NCI-H524 (cell line): ENCODE measurements at regions not wholly inside any gene's neighbourhood (a gene's known extent, or its start where the extent isn't known, plus 50 kb on each side); places are given as distances from the start of the nearest gene placed in this dataset.

Experiments
- DNase-seq, 2 experiments: peaks; one replicate each; lab custom pipeline; 2025; lab: John Stamatoyannopoulos, UW

GRCh38 chr12:107277855-107278254, 184.5 kb upstream of the CRY1 start:
- DNase-seq = no peak

DNA sequence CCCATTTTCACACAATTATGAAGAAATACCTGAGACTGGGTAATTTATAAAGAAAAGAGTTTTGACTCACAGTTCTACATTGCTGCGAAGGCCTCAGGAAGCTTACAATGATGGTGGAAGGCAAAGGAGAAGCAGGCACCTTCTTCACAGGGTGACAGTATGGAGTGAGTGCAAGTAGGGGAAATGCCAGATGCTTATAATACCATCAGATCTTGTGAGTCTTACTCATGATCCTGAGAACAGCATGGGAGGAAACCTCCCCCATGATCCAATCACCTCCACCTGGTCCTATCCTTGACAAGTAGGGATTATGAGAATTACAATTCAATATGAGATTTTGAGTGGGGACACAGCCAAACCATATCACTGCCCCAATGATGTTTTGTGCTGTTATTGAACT, 189.3 kb upstream of the CRY1 start:
- peak; percentile 60 to 88 for DNase-seq

DNA sequence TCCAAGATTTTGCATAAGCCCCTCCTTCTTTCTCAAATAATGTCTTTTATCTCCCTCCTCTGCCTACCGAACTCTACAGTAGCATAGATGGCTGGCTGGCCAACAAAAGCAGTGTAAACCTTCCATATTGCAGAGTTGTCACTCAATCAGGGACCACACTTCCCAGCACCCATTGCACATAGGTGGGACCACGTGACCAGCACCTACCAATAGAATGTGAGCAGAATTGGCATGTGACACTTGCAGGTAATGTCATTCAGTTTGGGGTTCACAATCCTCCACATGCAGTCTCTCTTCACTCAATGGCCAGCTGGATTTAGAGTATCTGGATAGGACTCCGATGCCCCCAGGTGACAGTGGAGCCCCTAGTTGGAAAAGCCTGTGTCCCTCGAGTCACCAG, 190.3 kb upstream of the CRY1 start:
- DNase-seq = no peak

GRCh38 chr12:107284692-107285091, 191.3 kb upstream of the CRY1 start:
- no peak for DNase-seq

GRCh38 chr12:107287436-107288413, 194.4 kb upstream of the CRY1 start:
- no peak for DNase-seq

- no peak for DNase-seq
These were observed 195.2 kb upstream of the CRY1 start for GRCh38 chr12:107288414-107289127.

GRCh38 chr12:107291018-107291417, 197.7 kb upstream of the CRY1 start:
- DNase-seq = no peak

DNA sequence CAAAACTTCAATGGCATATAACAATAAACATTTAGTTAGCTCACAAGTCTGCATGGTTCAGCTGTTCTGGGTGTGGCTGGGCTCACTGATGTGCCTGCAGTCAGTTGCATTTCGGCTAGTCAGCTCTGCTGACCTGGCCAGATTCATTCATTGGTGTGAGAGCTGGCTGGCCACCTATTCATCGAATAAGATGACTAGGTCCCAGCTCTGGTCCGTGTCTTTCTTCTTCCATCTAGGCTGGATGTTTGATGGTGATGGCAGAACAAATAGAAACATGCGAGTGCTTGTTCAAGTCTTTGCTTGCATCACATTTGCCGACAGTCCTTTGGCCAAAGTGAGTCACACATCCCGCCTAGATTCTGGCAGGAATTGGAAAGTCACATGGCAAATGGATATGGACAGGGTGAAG, 203.3 kb upstream of the CRY1 start:
- DNase-seq = no peak

GRCh38 chr12:107302649-107303341, 209.4 kb upstream of the CRY1 start:
- no peak for DNase-seq

GRCh38 chr12:107304588-107305532, 211.5 kb upstream of the CRY1 start:
- no peak for DNase-seq

- no peak for DNase-seq
These were observed 212.9 kb upstream of the CRY1 start for GRCh38 chr12:107306141-107306659.

- DNase-seq = no peak
These were observed 215.0 kb upstream of the CRY1 start for GRCh38 chr12:107308310-107308709.

DNA sequence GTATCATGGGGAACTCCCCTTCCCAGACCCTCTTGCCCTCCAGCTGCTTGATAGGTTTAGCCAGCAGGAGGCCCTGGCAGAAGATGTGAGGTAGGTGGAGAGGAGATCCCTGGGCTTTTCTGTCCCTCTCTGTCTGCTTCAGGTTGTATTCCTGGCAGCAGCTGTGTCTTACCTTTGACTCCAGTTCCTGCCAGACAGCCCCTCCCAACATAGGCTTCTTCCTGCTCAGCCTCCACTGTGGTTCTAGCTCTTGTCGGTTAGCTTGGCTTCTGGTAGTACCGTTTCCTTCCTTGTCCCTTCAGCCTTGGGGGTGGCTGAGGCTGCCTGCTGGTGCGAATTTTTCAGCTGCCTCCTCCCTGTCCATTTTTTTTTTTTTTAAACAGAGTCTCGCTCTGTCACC, 215.7 kb upstream of the CRY1 start:
- no peak for DNase-seq

DNA sequence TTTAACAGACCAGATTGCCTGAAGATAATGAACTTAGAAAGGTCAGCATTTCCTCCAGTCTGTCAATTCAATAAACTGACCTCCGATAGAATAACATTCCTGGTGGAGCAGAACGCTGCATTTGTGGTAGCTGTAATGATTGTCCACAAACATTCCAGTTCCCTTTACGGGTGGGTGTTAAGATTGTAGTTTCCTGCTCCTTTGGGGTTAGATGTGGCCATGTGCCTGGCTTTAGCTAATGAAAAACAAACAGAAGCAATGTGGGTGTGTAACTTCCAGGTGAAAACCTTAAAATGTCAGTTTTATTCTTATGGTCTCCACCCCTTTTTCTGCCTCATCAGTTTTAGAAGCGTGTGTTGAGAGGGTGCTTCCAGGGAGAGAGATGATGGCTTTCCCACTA, 217.3 kb upstream of the CRY1 start:
- no peak for DNase-seq

DNA sequence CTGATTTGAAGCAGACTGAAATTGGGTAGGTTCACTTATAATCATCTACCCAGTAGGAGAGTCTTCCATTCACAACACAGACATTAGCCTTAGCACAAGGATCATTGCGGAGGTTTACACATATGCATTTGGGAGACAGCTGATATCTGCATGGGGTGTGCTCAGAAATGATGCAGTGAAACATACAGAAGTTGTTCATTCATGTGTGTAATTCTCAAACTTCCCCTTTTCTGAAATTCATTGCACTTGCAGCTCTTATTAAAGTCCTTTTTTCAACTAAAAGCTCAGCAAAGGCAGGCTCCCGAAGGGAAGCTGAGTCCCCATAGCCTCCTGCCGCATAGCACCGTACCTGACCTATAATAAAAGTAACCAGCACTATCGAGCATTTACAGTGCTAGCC, 218.3 kb upstream of the CRY1 start:
- DNase-seq = no peak

DNA sequence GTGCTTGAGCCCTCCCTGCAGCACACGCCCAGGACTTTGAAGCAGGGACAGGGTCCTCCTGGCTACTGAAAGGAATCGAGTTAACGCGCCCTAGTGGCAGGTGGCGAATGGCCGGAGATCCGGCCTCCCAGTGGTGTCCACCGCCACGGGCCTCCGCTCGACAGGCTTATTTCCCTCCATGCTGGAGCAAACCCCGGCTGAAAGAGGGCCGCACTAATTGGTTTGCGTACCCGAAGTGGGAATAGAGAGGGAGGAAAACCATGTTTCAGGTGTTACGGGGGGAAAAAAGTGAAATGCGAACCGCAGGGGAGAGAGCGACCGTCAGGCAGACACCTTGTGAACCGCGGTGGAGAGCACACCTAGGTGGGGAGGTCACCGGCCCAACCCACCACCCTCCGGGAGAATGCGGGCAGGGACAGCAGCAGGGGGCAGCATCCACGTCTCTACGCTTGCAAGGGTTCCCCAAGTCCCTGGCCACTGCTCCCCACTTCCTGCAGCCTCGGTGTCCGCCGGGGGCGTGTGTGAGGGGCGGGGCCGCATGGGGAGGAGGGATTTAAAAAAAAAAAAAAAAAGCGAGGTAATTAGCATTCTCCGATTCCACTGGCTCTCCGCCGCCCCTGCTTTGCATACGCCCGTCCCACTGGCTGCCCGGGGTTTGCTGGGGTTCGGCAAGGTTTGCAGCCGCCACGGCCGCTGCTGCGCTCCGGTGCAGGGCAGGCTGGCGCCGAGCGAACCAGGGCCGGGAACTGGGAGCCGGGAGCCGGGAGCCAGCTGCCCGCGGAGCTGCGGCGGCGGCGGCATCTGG, 224.6 kb upstream of the CRY1 start:
- DNase-seq = peak; percentile 75 to 76

GRCh38 chr12:107318556-107318805, 225.1 kb upstream of the CRY1 start:
- DNase-seq = no peak

GRCh38 chr12:107318806-107319532, 225.6 kb upstream of the CRY1 start:
- DNase-seq = peak; percentile 14 to 40

DNA sequence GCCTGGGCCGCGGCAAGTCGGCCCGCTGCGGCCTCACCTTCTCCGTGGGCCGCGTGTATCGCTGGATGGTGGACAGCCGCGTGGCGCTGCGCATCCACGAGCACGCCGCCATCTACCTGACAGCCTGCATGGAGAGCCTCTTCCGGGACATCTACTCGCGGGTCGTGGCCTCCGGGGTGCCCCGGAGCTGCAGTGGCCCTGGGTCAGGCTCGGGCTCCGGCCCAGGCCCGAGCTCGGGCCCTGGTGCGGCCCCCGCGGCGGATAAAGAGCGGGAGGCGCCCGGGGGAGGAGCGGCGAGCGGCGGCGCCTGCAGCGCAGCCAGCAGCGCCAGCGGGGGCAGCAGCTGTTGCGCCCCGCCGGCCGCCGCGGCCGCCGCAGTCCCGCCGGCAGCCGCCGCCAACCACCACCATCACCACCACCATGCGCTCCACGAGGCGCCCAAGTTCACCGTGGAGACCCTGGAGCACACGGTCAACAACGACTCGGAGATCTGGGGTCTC, 226.2 kb upstream of the CRY1 start:
- DNase-seq = peak in 1 of 2 experiments; percentile 32
